ENCODE measurements at regions not wholly inside any gene's neighbourhood (a gene's known extent, or its start where the extent isn't known, plus 50 kb on each side); places are given as distances from the start of the nearest gene placed in this dataset.

GRCh38 chr7:68362745-68363518 is 1235.3 kb upstream of the AUTS2 start:
- no peak overlapping the region for H3K4me3 ChIP-seq (ENCODE audit: low read depth, low read length)
- no peak for TF ChIP-seq CTCF (IDR thresholded peaks at IDR 0.05; ENCODE audit: control insufficient read depth, extremely low read depth, insufficient read depth)
- DNase-seq (ENCODE audit: low read depth): no peak

- no peak for DNase-seq (ENCODE audit: low read depth)
- TF ChIP-seq CTCF (IDR thresholded peaks at IDR 0.05; ENCODE audit: control insufficient read depth, extremely low read depth, insufficient read depth): no peak
- no peak overlapping the region for H3K4me3 ChIP-seq (ENCODE audit: low read depth, low read length)
Measured at GRCh38 chr7:68364886-68365625, 1233.2 kb upstream of the AUTS2 start.

- no peak overlapping the region for H3K4me3 ChIP-seq (ENCODE audit: low read depth, low read length)
- TF ChIP-seq CTCF (IDR thresholded peaks at IDR 0.05; ENCODE audit: control insufficient read depth, extremely low read depth, insufficient read depth): no peak
- no peak for DNase-seq (ENCODE audit: low read depth)
Measured at GRCh38 chr7:68371985-68372384, 1226.3 kb upstream of the AUTS2 start.

GRCh38 chr7:68376131-68376661 is 1222.1 kb upstream of the AUTS2 start:
- no peak for DNase-seq (ENCODE audit: low read depth)
- TF ChIP-seq CTCF (IDR thresholded peaks at IDR 0.05; ENCODE audit: control insufficient read depth, extremely low read depth, insufficient read depth): no peak
- H3K4me3 ChIP-seq (ENCODE audit: low read depth, low read length): no peak overlapping the region

- no peak for TF ChIP-seq CTCF (IDR thresholded peaks at IDR 0.05; ENCODE audit: control insufficient read depth, extremely low read depth, insufficient read depth)
- no peak overlapping the region for H3K4me3 ChIP-seq (ENCODE audit: low read depth, low read length)
- DNase-seq (ENCODE audit: low read depth): no peak
Measured at GRCh38 chr7:68381731-68382130, 1216.5 kb upstream of the AUTS2 start.

GRCh38 chr7:68384581-68384980 is 1213.7 kb upstream of the AUTS2 start:
- H3K4me3 ChIP-seq (ENCODE audit: low read depth, low read length): no peak overlapping the region
- DNase-seq (ENCODE audit: low read depth): no peak
- TF ChIP-seq CTCF (IDR thresholded peaks at IDR 0.05; ENCODE audit: control insufficient read depth, extremely low read depth, insufficient read depth): no peak

Measured in LNCaP clone FGC (cell line).